ENCODE measurements at regions not wholly inside any gene's neighbourhood (a gene's known extent, or its start where the extent isn't known, plus 50 kb on each side); places are given as distances from the start of the nearest gene placed in this dataset.

- TF ChIP-seq MAX (IDR thresholded peaks at IDR 0.05; ENCODE audit: low read depth) (no peak), FOXJ3 (CRISPR knock-in tag; IDR thresholded peaks at IDR 0.05) (no peak), SIN3A (IDR thresholded peaks at IDR 0.05; ENCODE audit: borderline replicate concordance, low read depth, low read length) (no peak), MEF2A (IDR thresholded peaks at IDR 0.05; ENCODE audit: borderline replicate concordance, low read depth) (no peak), TCF12 (IDR thresholded peaks at IDR 0.05) (no peak), USF2 (IDR thresholded peaks at IDR 0.05; ENCODE audit: borderline replicate concordance, low read depth, low read length) (no peak)
Measured at GRCh38 chr6:95413789-95414188, 163.5 kb upstream of the MANEA start (continued).

- Histone ChIP-seq H2AFZ (ENCODE audit: low read depth) (no peak overlapping the region), H3K9me2 (no peaks in the 10 kb centered on the region), H3K4me2 (no peak overlapping the region), H3K9me3 (no peaks in the 10 kb centered on the region), H3K27me3 (ENCODE audit: insufficient read depth) (no peaks in the 10 kb centered on the region), H3K36me3 (replicated peaks in 1 of 2; ENCODE audit: control insufficient read depth in 1 of 2, insufficient read depth in 2 of 2, low read length in 1 of 2) (no peaks in the 10 kb centered on the region), H3K27ac (ENCODE audit: low read depth in 2 of 2, low read length in 1 of 2) (no peak overlapping the region), H3K79me2 (ENCODE audit: insufficient read depth) (no peaks in the 10 kb centered on the region), H4K20me1 (ENCODE audit: insufficient read depth) (no peaks in the 10 kb centered on the region), H3K4me3 (ENCODE audit: low read depth in 2 of 2, low read length in 1 of 2) (no peak overlapping the region), H3F3A (replicated peaks; ENCODE audit: insufficient read depth) (no peaks in the 10 kb centered on the region), H3K4me1 (ENCODE audit: control insufficient read depth in 1 of 2, insufficient read depth in 2 of 2, low read depth in 1 of 2, low read length in 1 of 2) (no peaks in the 10 kb centered on the region), H3K9ac (no peak overlapping the region)
- 0% methylated on average over 1 of the region's 1 CpG for whole genome bisulfite sequencing (ENCODE audit: low lambda C conversion rate)
- DNase-seq, result no peak
- TF ChIP-seq ELF1 (IDR thresholded peaks at IDR 0.05) (no peak), SIN3A (IDR thresholded peaks at IDR 0.05; ENCODE audit: borderline replicate concordance, low read depth, low read length) (no peak), CHD2 (IDR thresholded peaks at IDR 0.05; ENCODE audit: low read length, partially characterized antibody) (no peak), NFIC (IDR thresholded peaks at IDR 0.05; ENCODE audit: borderline replicate concordance) (no peak), FOXJ3 (CRISPR knock-in tag; IDR thresholded peaks at IDR 0.05) (no peak), EZH2phosphoT487 (IDR thresholded peaks at IDR 0.05; ENCODE audit: borderline replicate concordance, low read depth) (no peak)
- CTCF ChIA-PET, result interaction anchor here (0.5 kb wide), 1 partner anchor 287 kb away, joined by 3 read pairs; no protein-coding TSS in a partner anchor
- POLR2A ChIA-PET, result no interaction called here
Measured at GRCh38 chr6:95417856-95418255, 159.5 kb upstream of the MANEA start.

GRCh38 chr6:95420792-95421191 is 156.5 kb upstream of the MANEA start:
- CTCF ChIA-PET, result no interaction called here
- Histone ChIP-seq H3K27ac (ENCODE audit: low read depth in 2 of 2, low read length in 1 of 2) (no peak overlapping the region), H4K20me1 (ENCODE audit: insufficient read depth) (no peaks in the 10 kb centered on the region), H3K9me3 (no peaks in the 10 kb centered on the region), H3F3A (replicated peaks; ENCODE audit: insufficient read depth) (no peaks in the 10 kb centered on the region), H3K9me2 (no peaks in the 10 kb centered on the region), H3K9ac (no peak overlapping the region), H3K4me2 (no peak overlapping the region), H3K79me2 (ENCODE audit: insufficient read depth) (no peaks in the 10 kb centered on the region), H3K4me3 (ENCODE audit: low read depth in 2 of 2, low read length in 1 of 2) (no peak overlapping the region), H3K4me1 (ENCODE audit: control insufficient read depth in 1 of 2, insufficient read depth in 2 of 2, low read depth in 1 of 2, low read length in 1 of 2) (no peaks in the 10 kb centered on the region), H3K36me3 (replicated peaks in 1 of 2; ENCODE audit: control insufficient read depth in 1 of 2, insufficient read depth in 2 of 2, low read length in 1 of 2) (no peaks in the 10 kb centered on the region), H3K27me3 (ENCODE audit: insufficient read depth) (no peaks in the 10 kb centered on the region), H2AFZ (ENCODE audit: low read depth) (no peak overlapping the region)
- TF ChIP-seq MEF2A (IDR thresholded peaks at IDR 0.05; ENCODE audit: borderline replicate concordance, low read depth), result no peak
- TF ChIP-seq IRF3 (IDR thresholded peaks at IDR 0.05; ENCODE audit: low read depth, low read length), result no peak
- TF ChIP-seq REST (IDR thresholded peaks at IDR 0.05; ENCODE audit: low read depth, low read length), result no peak
- TF ChIP-seq TAF1 (IDR thresholded peaks at IDR 0.05; ENCODE audit: borderline replicate concordance, low read depth, low read length), result no peak
- POLR2A ChIA-PET, result no interaction called here
- no peak for DNase-seq
